A673 (cell line): ENCODE measurements at regions not wholly inside any gene's neighbourhood (a gene's known extent, or its start where the extent isn't known, plus 50 kb on each side); places are given as distances from the start of the nearest gene placed in this dataset.

ENCODE experiments used
- CTCF ChIP-seq: fragments of 300-800, 200-600 bp; sonication (generic); conservative IDR thresholded peaks from 2 replicates; pipeline ENCODE4 v1.5.1; 2017; ENCODE audit warnings: low read depth, mild to moderate bottlenecking, antibody characterized with exemption, low read length, moderate library complexity, mixed read lengths
- EZH2 ChIP-seq: fragments of 200-600 bp; sonication (generic); IDR thresholded peaks from 2 replicates; pipeline ENCODE4 v1.6.1; 2017; ENCODE audit warnings: borderline replicate concordance, low read depth, mild to moderate bottlenecking, mixed read lengths, antibody characterized with exemption, low read length; ENCODE audit not compliant: poor library complexity, severe bottlenecking

- TF ChIP-seq CTCF (no peak), EZH2 (no peak)
These were observed 214.3 kb downstream of the MYCN start for GRCh38 chr2:16154501-16155280.
